Fibroblast of skin of abdomen (primary cell): ENCODE measurements at regions not wholly inside any gene's neighbourhood (a gene's known extent, or its start where the extent isn't known, plus 50 kb on each side); places are given as distances from the start of the nearest gene placed in this dataset.
"Not testable (repeated sequence)": the region's sequence is repeated elsewhere in the genome, so short reads cannot be mapped to it uniquely, and the experiment has no call there.

Experiments used
- DNase-seq: peaks from one replicate; pipeline ENCODE4 v3.0.0-alpha.2; 2013

DNA sequence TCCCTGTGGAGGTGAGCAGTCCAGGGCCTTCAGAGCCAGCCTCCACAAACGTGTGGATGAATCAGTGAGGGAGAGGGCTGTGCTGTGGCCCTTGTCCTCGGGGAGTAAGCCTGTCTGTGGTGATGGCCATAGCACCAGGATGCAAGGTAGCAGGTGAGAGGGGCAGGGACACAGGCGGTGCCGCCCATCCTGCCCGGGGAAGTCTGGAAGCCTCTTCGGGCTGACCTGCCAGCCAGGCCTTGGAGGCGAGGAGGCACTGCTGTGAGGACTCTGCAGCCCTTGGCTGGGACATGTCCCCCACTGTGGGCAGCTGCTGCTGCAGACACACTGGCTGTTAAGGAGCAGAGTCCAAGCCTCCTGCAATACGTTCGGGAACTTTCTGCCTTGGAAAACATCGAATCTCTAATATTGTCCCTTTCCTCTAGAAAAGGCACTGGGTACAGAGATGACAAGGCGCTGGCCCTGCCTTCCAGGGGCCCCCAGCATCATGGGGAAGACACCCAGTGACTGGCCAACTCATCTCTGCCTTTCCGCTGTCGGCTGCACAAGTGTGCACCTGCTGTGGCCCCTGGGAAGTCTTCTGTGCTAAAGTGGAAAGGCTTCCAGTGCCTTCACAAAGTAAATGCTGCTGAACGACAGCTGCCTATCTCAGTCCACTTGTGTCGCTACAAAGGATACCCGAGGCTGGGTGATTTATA lies 101.4 kb downstream of the ADRA2C start:
- no peak for DNase-seq

GRCh38 chr4:3868211-3869173 lies 102.3 kb downstream of the ADRA2C start:
- DNase-seq = no peak

- no peak for DNase-seq
Measured at GRCh38 chr4:3869174-3869572, 103.0 kb downstream of the ADRA2C start.

DNA sequence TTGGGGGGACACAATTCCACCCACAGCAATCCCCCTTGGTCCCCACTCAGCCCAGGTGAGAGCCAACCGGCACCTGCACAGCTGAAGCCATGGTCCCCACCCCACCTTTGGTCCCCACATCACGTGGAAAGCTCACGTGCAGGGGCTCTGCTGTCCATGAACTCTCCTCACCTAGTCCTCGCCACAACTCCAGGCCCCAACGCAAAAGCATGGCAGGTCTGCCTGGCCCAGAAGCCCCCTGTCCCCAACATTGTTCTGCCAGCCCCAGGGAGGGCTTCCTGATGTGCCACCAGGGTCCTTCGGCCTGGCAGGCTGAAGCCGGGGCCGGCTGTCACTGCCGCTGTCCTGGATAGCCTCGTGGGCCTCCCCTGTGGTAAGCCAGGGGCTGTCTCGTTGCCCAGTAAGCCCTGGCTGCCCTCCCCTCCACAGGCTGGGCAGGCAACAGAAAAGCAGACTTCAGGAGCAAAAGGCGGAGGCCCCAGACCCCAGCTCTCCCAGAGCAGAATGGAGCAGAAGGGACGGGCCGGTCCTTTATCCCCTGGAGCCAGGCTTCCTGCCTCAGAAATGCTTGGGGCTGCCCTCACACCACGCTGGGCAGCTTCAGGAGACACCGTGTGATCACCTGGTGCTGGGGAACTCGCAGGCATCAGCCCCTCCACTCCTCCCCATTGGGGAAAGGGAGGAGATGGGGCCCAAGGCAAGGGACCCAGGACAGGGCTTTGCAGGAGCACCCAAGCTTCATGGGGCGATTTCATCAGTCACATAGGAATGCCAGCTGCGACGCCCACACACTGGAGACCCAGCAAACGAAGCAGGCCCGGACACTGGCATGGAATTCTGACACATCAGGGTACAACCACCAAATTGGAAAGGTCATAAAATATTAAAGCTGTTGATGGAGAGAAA lies 103.7 kb downstream of the ADRA2C start:
- no peak for DNase-seq

- DNase-seq = no peak
Measured at GRCh38 chr4:3870567-3870962, 104.4 kb downstream of the ADRA2C start.

DNA sequence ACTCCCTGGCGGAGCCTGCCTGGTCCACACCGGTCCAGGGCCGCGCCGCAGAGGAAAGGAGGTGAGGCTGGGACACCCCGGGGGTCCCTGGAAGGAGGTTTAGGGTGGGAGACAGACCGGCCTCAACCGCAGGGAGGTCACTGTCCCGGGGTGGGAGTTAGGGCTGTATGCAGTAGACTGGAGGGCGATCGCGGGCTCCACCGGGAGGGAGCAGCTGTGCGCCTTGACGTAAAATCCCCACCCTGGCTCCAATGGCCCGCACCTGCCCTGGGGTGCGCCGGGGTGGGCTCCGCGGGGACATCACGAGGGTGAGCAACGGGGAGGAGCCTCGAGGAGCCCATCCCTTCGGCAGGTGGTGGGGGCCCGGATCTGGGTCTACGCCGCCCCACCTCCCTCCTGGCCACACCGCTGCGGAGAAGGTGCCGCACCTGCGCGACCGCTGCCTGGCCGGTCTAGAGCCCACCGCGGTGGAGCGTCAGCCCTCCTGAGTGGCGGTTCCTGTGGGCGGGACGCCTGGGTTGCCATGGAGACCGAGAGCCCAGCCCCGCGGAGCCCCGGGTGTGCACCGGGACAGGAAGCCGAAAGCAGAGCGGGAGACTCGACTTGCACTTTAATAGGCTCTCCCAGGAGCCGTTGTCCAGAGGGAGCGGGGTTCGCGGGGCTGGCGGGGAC lies 105.1 kb downstream of the ADRA2C start:
- DNase-seq = no peak

GRCh38 chr4:3871881-3872833 lies 106.0 kb downstream of the ADRA2C start:
- no peak for DNase-seq

GRCh38 chr4:3872834-3873313 lies 106.7 kb downstream of the ADRA2C start:
- DNase-seq = no peak

DNA sequence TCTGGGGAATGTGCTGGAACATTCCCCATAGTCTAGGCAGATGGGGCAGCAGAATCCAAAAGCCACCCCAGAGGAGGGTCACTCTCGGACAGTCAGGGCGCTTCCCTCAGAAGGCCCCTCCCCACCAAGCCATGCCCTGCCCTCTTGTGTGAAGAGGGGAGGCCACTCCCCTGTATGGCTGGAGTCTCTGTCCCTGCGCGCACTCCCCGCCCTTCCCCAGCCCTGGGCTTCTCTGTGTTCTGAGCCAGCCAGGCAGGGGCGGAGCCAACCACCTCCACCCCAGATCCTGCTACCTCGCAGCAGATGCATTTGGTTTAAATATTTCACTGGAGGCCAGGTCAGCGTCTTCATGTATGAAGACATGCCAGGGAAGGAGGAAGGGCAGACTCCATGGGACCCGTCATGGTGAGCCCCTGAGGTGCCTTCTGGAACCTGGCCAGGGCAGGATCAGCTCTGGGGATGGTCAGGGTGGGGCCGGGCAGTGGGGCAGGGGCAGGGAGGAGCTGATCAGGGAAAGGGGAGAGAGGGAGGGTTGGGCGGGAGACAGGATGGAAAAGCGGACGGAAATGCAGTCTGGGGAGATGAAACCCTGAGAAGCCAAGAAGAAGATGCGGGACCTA lies 107.3 kb downstream of the ADRA2C start:
- no peak for DNase-seq

GRCh38 chr4:3874028-3874415 lies 107.8 kb downstream of the ADRA2C start:
- no peak for DNase-seq

DNA sequence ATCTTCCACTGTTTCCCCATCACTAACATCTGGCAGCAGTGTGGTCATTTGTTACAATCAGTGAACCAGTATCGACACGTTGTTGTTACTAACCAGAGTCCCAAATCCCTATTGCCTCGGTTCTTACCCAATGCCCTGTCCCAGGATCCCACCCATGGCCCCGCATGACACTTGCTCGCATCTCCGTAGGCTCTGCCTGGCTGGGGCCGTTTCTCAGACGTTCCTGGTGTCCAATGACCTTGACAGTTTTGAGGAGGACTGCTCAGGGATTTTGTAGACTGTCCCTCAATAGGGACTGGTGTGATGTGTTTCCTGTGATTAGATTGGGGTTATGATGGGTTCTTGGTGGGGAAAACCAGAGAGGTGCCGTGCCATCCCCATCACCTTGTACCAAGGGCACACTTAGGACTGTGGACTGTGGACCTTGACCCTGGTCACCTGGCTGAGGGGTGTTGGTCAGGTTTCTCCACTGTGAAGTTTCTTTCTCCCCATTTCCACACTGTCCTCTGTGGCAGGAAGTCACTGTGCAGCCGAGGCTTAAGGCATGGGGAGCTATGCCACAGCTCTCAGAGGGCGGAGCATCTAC lies 108.4 kb downstream of the ADRA2C start:
- DNase-seq = no peak

- no peak for DNase-seq
Measured at GRCh38 chr4:3875466-3875865, 109.3 kb downstream of the ADRA2C start.

GRCh38 chr4:3876057-3876845 lies 110.1 kb downstream of the ADRA2C start:
- not testable (repeated sequence) for DNase-seq

- no peak for DNase-seq
Measured at GRCh38 chr4:3877236-3877635, 111.1 kb downstream of the ADRA2C start.

DNA sequence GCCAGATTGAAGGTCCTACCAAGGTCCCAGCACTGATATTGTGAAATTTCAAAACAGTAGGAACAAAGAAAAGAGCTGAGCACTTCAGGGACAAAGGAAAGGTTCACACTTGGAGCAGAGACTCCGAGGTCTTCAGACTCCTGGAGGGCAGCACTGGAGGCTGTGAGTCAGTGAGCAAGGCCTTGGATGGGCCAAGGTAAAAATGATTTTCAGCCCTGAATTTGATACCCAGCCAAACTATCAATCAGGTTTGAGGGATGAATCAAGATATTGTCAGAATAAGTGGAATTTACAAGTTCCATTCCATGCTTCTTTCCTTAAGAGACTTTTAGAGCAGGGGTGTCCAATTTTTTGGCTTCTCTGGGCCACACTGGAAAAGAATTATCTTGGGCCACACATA lies 111.7 kb downstream of the ADRA2C start:
- no peak for DNase-seq

- DNase-seq = no peak
Measured at GRCh38 chr4:3878678-3879077, 112.5 kb downstream of the ADRA2C start.

DNA sequence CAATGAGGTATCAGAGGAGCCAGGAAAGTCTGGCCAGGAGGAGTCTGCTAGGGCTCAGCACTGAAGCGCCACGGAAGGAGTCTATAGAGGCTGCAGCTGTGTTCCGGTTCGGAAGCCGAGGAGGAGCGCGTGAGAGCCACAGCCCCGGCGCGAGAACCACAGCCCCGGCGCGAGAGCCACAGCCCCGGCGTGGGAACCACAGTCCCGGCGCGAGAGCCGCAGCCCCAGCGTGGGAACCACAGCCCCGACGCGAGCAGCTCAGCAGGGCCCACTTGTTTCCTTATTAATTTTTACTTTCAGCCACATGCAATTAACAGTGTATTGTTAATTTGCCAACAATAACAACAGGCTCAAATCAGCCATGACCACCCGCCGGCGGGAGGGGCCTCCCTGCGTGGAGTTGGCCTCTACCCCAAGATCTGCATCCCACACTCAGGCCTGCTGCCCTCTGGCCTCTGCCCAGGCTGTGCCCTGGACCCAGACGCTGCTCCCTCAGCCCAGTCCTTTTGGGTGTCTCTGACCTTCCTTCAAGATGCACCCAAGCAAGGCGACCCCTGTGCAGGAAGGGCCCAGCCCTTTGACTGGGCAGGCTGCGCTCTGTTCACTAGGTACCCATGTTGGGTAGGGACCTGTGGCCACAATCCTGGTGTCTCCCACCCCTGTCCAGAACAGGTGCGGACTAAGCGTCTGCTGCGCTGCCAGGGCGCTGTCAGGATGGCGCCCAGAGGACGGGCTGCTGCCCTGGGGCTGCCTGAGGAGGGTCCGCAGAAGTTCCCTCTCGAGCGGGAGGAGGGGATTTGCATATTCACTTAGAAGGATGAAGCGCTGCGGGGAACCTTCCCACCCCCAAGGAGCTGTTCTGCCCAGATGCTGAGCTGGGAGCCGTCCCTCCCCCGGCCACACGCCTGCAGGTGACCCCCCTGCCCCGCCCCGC lies 113.8 kb downstream of the ADRA2C start:
- no peak for DNase-seq

- DNase-seq = peak; percentile 28
Measured at GRCh38 chr4:3880615-3881120, 114.5 kb downstream of the ADRA2C start.
